ENCODE measurements at regions not wholly inside any gene's neighbourhood (a gene's known extent, or its start where the extent isn't known, plus 50 kb on each side); places are given as distances from the start of the nearest gene placed in this dataset.

- TF ChIP-seq, protein P1, sequence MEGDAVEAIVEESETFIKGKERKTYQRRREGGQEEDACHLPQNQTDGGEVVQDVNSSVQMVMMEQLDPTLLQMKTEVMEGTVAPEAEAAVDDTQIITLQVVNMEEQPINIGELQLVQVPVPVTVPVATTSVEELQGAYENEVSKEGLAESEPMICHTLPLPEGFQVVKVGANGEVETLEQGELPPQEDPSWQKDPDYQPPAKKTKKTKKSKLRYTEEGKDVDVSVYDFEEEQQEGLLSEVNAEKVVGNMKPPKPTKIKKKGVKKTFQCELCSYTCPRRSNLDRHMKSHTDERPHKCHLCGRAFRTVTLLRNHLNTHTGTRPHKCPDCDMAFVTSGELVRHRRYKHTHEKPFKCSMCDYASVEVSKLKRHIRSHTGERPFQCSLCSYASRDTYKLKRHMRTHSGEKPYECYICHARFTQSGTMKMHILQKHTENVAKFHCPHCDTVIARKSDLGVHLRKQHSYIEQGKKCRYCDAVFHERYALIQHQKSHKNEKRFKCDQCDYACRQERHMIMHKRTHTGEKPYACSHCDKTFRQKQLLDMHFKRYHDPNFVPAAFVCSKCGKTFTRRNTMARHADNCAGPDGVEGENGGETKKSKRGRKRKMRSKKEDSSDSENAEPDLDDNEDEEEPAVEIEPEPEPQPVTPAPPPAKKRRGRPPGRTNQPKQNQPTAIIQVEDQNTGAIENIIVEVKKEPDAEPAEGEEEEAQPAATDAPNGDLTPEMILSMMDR (IDR thresholded peaks at IDR 0.05), result no peak
- no peak for TF ChIP-seq POLR2A (IDR thresholded peaks at IDR 0.05)
Observed at GRCh38 chr17:71635187-71635586, 485.6 kb upstream of the SOX9 start.
